GM18508 (cell line): ENCODE measurements at regions not wholly inside any gene's neighbourhood (a gene's known extent, or its start where the extent isn't known, plus 50 kb on each side); places are given as distances from the start of the nearest gene placed in this dataset.

ENCODE experiments used
- ATAC-seq: cut with Tn5 transposase; IDR thresholded peaks from one replicate; pipeline ENCODE4 v1.9.1; 2021; ENCODE audit warnings: moderate number of reproducible peaks; ENCODE audit not compliant: insufficient read depth, unreplicated experiment

DNA sequence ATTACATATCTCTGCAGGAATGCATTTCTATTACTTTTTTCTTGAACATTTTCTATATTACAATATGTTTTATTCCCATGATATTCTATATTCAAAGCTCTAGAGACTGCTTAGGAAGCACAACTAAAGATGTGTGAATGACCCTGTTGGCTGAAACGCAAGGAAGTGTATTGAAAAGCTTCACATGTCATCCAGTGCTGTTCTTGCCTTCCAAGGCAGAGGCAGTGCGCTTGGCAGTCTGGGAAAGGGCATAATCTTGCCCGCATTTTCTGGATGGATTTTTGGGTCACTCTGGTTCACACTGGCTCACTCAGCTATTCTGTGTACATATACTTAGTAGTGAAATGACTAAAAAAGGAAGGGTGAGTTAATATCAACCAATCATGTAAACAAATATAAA is 262.4 kb downstream of the PTPRC start:
- no peak for ATAC-seq

DNA sequence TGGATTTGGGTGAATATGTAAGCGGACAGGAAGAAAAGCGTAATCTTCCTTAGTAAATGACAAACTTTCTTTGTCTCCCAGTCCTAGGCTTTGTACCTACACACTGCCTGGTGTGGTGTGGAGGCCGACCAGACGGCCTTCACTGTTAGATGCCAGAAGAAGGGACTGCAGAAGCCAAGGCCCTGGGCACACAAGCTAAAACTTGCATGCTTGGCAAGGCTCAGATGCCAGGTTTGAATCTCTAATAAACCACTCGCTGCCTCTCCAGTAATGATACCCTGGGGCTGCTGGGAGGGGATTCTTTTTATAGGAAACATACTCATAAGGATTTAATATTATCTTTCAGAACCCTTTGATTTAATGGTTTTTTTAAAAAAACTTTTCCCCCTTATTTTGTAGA is 263.8 kb downstream of the PTPRC start:
- no peak for ATAC-seq

- no peak for ATAC-seq
Measured at GRCh38 chr1:198903203-198903602, 264.4 kb downstream of the PTPRC start.

- ATAC-seq: no peak
Measured at GRCh38 chr1:198903621-198904020, 264.8 kb downstream of the PTPRC start.

DNA sequence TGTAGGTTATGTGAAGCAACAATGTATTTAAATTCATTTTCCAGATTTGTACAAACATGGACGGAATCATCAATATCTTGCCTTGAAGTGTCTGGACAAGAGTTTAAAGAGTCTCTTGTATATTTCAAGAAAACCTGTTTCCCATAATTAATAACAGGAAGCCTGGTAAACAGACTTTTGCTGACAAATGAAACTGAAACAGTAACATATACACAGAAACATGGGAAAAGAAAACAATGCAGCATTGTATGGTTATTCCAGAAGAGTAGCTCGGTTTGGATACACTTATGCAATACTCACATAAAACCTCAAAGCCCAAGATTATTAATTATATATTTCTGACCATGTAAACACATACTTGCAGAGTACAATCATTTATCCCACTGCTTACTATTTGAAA is 265.5 kb downstream of the PTPRC start:
- ATAC-seq: no peak

DNA sequence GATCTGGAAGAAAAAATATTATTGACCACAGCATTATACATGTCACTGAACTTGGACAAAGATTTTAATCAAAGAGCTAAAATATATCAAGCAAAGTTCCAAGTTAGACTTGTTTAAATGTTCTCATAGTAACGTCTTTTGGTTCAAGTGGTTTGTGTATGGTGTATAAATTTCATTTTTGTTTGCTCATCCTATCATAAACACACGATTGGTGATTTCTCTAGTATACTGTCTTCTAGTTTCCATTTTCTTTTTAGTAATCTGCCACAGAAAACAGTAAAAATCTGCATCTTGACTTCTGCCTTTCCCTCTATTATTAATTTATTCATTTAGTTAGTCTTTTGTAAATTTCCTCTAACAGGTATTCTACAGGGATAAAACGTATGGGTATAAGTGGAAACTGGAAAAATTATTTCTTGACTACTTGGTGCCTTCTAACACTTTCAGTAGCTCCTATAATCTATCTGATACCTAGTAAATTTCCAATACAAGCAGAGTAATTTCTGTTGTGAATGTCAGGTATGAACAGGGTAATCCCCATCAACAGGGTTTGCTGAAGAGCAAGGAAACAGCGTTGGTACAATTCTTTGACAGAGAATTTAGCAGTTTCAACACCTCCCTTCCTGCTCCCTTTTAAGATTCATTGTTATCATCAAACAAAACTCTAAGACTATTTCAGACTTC is 268.0 kb downstream of the PTPRC start:
- ATAC-seq: no peak

- ATAC-seq: no peak
Measured at GRCh38 chr1:198907423-198907746, 268.5 kb downstream of the PTPRC start.

GRCh38 chr1:198908995-198909394 is 270.2 kb downstream of the PTPRC start:
- no peak for ATAC-seq

DNA sequence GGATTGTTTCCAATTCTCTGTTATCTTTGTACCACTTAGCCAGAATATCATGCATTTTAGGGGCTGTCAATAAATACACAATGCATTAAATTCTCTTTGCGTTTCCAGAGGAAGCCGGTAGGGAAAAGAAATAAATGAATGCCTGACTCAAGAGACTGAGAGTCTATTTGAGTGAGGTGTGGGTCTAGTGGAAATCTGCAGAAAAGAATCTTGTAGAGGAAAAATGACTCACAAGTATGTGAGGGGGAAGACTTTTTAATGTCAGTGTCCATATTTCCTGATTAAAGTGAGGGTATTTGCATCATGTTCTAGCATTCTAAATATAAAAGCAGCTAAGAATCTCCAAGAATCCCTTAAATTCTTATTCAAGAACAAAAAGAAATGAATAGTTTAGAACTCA is 271.1 kb downstream of the PTPRC start:
- ATAC-seq: no peak

GRCh38 chr1:198910816-198911215 is 272.0 kb downstream of the PTPRC start:
- no peak for ATAC-seq

- ATAC-seq: no peak
Measured at GRCh38 chr1:198912046-198912445, 273.2 kb downstream of the PTPRC start.

DNA sequence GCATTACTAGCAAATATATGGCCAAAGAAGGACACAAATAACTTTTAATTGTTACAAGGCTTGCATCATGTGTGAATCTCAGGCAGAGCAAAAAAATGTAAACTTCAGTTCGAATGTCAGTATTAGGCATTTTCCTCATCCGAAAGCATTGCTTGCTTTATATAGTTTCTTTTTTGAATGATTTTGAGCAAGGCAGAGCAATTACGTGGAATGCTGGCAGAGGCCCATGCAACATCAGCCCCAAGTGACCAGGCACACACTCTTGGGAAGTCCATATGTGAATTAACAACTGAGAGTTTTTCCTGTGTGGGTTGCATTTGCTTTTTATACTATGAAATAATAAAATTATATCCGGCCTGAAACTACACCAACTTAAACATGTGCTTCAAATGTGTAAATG is 274.8 kb downstream of the PTPRC start:
- ATAC-seq: no peak

GRCh38 chr1:198915327-198916231 is 276.7 kb downstream of the PTPRC start:
- ATAC-seq: no peak

DNA sequence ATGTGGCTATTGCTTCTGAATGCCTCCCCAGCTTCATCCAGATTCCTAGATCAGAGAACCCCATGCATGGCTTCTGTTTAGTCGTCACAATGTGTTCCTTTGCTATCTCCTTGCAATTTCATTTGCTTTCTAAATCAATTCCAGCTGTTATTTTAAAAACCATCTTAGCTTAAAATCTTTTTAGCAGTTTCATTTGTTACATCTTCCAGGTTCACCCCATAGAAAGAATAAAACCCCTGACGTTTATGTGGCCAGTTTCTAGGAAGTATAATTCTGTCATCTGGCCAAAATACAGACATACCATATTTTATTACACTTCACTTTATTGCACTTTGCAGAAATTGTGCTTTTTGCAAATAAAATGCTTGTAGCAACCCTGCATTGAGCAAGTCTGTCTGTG is 278.4 kb downstream of the PTPRC start:
- no peak for ATAC-seq

- no peak for ATAC-seq
Measured at GRCh38 chr1:198918920-198919319, 280.1 kb downstream of the PTPRC start.

GRCh38 chr1:198919667-198920398 is 281.0 kb downstream of the PTPRC start:
- ATAC-seq: no peak

DNA sequence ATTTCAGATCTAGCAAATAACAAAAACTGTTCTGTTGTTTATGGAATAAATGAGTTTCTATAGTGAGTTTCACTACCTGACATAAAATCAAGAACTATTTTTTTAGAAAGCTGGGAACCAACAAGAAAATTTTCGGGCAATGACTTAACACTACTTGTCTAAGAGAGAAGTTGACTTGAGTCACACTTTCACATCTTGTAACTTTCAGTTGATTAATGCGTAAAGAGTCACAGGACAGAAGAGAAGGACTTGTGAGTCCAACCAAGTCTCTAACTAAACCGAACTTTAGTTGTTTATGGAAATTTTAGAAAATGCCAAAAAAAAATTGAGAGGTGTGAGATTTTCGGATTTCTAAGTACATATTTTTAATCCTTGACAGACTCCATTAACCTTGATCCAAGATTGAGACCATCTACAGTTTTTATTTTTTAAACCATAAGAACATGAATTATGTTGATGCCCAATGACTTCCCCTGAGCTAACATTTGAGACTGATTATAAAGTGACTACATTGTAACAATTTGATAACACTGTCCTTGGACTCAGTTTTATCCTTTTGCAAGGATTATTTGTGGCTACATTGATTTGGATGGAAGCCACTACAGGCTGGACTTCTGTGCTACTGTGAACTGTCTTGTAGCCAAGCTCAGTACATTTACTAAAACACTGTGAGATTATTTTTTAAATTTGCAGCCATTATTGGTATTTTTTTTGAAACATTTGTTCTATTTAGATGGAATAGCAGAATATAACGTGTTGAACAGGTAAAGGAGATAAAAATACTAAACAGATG is 284.0 kb downstream of the PTPRC start:
- no peak for ATAC-seq

- no peak for ATAC-seq
Measured at GRCh38 chr1:198923993-198924392, 285.2 kb downstream of the PTPRC start.

GRCh38 chr1:198925567-198925966 is 286.7 kb downstream of the PTPRC start:
- ATAC-seq: no peak

DNA sequence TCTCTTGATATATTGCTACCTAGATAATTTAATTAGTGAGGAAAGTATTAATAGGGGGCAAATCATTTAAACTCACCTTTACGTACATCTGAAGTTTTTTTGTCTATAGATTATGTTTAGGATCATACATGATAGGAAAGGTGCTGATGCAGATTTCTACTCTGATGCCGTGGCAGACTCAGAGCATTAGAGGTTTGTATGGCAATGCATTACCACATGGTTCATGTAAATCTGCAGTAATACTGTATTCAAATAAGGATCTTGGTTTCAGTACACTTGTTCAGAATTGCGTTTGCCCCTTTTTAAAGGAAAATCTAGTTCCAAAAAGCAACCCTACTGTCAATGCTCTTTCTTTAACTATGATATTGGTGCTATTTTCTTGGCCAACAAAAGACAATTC is 288.3 kb downstream of the PTPRC start:
- no peak for ATAC-seq
